Brain pericyte (primary cell): ENCODE measurements at regions not wholly inside any gene's neighbourhood (a gene's known extent, or its start where the extent isn't known, plus 50 kb on each side); places are given as distances from the start of the nearest gene placed in this dataset.
"Not testable (repeated sequence)": the region's sequence is repeated elsewhere in the genome, so short reads cannot be mapped to it uniquely, and the experiment has no call there.

Experiments used
- DNase-seq: peaks from one replicate; pipeline ENCODE4 v3.0.0-alpha.2; 2012; ENCODE audit warnings: low read depth, low spot score

- DNase-seq: no peak
These were observed 204.5 kb downstream of the SREK1 start for GRCh38 chr5:66348387-66349125.

DNA sequence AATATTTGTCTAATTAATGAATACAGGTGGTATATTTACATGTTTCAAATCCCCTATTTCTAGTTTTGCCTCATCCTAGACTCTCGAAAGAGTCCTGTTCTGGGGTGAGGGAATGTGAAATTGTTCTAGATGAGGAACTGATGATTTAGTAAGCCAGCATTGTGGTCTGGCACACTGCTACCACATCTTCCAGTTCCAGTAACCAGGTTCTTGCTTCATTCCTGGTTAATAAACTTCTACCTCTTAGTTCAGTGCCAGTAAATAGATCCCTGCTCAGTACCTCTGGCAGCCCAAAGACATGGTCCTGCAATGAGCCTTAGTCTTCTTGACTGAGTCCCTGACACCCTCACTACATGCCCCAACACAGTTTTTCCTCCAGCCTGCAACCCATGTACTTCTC, 207.7 kb downstream of the SREK1 start:
- DNase-seq: no peak

- DNase-seq: no peak
These were observed 209.1 kb downstream of the SREK1 start for GRCh38 chr5:66353186-66353585.

GRCh38 chr5:66354422-66354821, 210.3 kb downstream of the SREK1 start:
- no peak for DNase-seq

- no peak for DNase-seq
These were observed 212.0 kb downstream of the SREK1 start for GRCh38 chr5:66356011-66356565.

GRCh38 chr5:66358741-66359140, 214.6 kb downstream of the SREK1 start:
- no peak for DNase-seq

GRCh38 chr5:66361070-66361469, 217.0 kb downstream of the SREK1 start:
- no peak for DNase-seq

GRCh38 chr5:66362046-66362445, 217.9 kb downstream of the SREK1 start:
- DNase-seq: no peak

- no peak for DNase-seq
These were observed 218.6 kb downstream of the SREK1 start for GRCh38 chr5:66362687-66363086.

GRCh38 chr5:66363097-66363496, 219.0 kb downstream of the SREK1 start:
- no peak for DNase-seq

DNA sequence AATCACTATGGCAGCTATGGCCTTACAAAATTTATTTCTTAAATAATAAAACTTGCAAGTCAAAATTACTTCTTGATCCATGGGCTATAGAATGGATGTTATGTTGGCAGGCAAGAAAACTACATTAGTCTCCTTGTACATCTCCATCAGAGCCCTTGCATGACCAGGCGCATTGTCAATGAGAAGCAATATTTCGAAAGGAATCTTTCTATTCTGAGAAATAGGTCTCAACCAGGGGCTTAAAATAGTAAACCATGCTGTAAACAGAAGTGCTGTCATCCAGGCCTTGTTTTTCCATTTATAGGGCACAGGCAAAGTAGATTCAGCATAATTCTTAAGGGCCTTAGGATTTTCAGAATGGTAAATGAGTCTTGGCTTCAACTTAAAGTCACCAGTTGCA, 220.1 kb downstream of the SREK1 start:
- DNase-seq: no peak

DNA sequence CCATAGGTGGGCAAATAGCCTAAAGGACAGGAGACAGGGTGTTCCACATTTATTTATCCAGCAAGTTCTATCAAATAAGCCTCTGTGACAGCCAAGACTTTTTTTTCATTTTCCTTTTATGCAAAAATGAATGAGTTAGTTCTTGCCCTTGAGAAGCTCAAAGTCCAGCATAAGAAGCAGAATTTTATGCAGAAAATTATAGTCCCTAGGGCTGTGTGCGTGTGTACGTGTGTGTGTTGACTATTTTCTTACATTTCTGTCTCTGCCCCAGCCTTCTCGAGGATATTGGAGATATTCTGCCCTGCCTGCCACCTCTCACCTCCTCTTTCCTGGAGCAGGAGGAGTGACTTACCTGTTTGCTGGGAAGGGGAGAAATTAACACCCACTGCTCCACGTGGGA, 221.9 kb downstream of the SREK1 start:
- no peak for DNase-seq

DNA sequence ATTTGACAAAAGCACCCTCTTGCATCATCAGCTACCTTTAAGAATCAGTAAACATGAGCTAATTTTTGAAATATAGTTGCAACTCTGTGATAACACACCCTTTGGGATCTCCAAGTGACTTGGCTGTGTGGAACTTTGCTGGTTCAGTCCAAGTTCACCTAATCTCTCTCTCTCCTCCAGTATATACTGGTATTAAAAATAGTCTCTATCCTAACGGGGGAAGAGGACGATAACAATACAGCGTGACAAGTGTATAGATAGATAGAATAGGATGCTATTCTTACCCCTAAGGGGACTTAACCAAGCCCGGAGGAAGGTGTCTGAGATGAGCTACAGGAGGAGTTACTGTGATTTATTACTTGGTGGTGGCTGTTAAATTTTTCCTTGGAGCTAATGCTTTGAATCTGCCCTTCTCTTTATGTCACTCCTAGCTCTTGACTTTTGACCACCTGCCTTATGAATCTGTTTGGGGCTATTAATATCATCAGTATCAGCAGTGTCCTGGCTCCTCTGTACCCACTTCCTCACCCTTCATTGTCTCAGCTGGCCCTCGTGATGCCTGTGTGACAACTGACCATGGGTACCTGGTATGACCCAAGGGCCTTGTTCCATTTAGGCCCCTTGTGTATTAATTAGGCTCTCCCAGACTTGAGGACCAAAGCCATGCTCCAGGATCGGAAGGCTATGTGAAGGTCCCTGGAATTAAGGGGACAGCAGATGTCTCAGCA, 223.9 kb downstream of the SREK1 start:
- DNase-seq: no peak

- DNase-seq: no peak
These were observed 224.7 kb downstream of the SREK1 start for GRCh38 chr5:66368811-66369210.

DNA sequence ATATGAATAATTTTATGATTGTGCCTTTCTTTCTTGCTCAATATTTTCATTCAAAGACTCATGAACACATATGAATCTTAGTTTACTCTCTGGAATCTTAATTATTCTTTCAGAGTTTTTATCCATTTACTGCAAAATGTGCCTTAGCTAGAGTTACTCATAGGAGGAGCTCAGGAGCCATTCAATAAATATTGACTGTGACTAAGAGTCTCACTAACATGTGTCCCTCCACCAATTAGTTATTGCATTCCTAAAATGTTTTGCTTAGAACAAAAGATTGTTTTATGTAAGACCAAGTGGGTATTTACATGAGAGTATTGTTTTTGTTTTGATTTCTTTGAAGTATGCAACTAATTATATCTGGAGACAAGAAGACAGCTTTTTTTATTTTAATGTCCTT, 218.4 kb upstream of the MAST4 start:
- no peak for DNase-seq

DNA sequence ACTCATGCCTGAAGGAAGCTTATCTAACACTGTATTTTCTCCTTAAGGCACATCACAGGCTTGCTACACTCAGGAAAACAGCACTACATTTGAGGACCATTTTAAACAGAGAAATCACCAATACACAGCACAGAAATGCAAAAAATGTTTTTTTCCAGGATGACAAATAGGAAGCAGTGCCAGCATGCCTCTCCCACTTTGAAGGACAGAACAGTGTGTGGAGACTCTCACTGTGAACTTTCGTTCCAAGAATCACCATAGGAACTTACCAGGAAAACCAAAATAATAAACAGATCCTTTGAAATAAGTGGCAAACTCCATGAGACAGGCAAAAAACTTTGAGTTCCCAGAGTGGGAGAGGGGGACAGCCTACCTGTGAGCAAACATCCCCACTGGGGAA, 217.8 kb upstream of the MAST4 start:
- no peak for DNase-seq

GRCh38 chr5:66382152-66382551, 214.0 kb upstream of the MAST4 start:
- DNase-seq: no peak

DNA sequence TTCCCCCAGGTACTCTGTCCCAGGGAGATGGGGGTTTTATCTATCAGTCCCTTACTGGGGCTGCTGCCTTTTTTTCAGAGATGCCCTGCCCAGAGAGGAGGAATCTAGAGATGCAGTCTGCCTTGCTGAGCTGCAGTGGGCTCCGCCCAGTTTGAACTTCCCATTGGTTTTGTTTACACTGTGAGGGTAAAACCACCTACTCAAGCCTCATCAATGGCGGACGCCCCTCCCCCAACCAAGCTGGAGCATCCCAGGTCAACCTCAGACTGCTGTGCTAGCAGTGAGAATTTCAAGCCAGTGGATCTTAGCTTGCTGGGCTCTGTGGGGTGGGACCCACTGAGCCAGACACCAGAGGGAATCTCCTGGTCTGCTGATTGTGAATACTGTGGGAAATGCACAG, 191.0 kb upstream of the MAST4 start:
- not testable (repeated sequence) for DNase-seq

DNA sequence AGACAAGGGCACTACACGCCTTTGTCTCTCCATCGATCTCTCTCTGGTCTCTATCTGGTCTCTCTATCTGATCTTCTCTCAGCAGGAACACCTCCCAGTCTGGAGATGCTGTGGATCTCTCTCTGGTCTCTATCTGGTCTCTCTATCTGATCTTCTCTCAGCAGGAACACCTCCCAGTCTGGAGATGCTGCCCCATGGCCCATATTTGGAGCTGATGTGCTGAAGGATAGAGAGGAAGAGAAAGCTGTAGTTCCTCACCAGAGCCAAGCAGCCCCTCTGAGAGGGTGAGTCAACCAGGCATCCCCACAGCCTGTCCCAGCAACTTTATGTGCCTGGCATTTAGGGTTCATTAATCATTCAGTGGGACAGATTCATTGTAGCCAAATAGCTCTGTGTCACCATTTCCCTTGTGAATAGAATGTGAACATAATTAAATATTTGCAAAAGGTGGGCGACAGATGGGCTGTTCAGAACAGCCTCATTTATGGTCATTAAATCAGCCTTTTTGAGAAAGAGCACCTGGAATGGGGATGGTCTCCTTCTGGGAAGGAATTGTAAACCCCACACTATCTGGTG, 189.3 kb upstream of the MAST4 start:
- DNase-seq: no peak

GRCh38 chr5:66407765-66408164, 188.4 kb upstream of the MAST4 start:
- DNase-seq: no peak

DNA sequence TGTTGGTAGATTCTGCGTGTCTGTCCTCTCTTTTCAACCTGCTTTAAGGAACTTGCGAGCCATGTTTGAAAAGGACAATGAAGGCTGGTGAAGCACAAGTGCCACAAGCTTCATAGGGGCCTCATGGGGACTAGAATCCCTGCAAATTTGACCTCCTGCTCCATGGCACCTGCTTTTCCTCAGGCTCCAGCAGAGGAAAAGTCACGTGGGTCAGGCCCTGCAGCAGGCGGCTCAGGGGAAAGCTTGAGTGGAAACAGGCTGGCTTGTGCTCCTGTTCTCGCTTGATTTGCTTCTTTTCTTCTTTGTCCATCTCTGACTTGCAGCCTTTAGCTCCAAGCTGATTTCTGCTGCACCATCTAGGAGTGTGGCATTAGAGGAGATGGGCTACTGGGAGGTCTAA, 187.6 kb upstream of the MAST4 start:
- no peak for DNase-seq

DNA sequence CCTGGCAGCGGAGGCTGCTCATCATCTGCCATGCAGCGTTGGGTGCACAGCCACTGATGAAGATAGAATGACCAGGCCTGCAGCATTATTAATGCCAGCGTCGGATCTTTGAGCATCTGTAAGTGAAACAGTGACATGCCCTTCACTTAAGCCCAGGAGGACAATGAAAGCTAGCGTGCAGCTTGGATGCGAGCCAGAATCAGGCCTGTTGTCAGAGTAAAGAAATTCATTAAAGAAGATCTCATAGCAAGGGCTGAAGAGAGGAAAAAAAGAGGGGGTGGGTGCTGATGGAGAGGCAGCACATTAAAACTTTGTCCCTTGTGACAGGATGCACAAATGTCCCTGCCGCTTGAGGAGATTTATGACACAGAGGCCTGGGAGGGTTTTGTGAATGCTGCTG, 186.1 kb upstream of the MAST4 start:
- DNase-seq: no peak

GRCh38 chr5:66411701-66412100, 184.5 kb upstream of the MAST4 start:
- no peak for DNase-seq
